H1 (cell line): ENCODE measurements at regions not wholly inside any gene's neighbourhood (a gene's known extent, or its start where the extent isn't known, plus 50 kb on each side); places are given as distances from the start of the nearest gene placed in this dataset.

Source experiments
- BCL11A ChIP-seq, 2 experiments: IDR thresholded peaks; one replicate each; pipeline ENCODE4 v1.6.1; 2011; ENCODE audit warnings: low read depth in 2 of 2, low read length in 2 of 2, mild to moderate bottlenecking in 2 of 2
- CBX8 ChIP-seq: fragments of 300-800, 300-1000 bp; sonication (generic); IDR thresholded peaks from 2 replicates; pipeline ENCODE4 v1.7.1; 2016; ENCODE audit warnings: low read depth, low read length, borderline replicate concordance
- JUN ChIP-seq: IDR thresholded peaks from 2 replicates; pipeline ENCODE4 v1.6.1; 2011; ENCODE audit warnings: low read depth, mild to moderate bottlenecking, improper control_type of control experiment, low read length
- POLR2A ChIP-seq, 2 experiments: IDR thresholded peaks; 1 replicate in 1 of 2; 2 replicates in 1 of 2; pipeline ENCODE4 v1.6.1; 2011; ENCODE audit warnings: low read depth in 2 of 2, low read length in 2 of 2, mild to moderate bottlenecking in 2 of 2; ENCODE audit errors: control extremely low read depth in 1 of 2
- RAD21 ChIP-seq, 2 experiments: IDR thresholded peaks in 1 of 2; conservative IDR thresholded peaks in 1 of 2; 2 replicates each; pipeline ENCODE4 v1.6.1; 2011; ENCODE audit warnings: low read depth in 2 of 2, low read length in 2 of 2, improper control_type of control experiment in 1 of 2, inconsistent platforms in 1 of 2, mild to moderate bottlenecking in 1 of 2, moderate library complexity in 1 of 2
- TBP ChIP-seq: IDR thresholded peaks from 2 replicates; pipeline ENCODE4 v1.6.1; 2011; ENCODE audit warnings: low read depth, low read length, improper control_type of control experiment
- YY1 ChIP-seq: IDR thresholded peaks from 2 replicates; pipeline ENCODE4 v1.6.1; 2011; ENCODE audit warnings: low read depth, mild to moderate bottlenecking, low read length
- TF ChIP-seq, protein P1 (sequence below), 3 experiments: IDR thresholded peaks; 1 replicate in 2 of 3; 2 replicates in 1 of 3; pipeline versions ENCODE4 v1.5.1 to v1.6.1; 2011; ENCODE audit warnings: low read length in 3 of 3, mild to moderate bottlenecking in 3 of 3, inconsistent platforms in 2 of 3, low read depth in 1 of 3, moderate library complexity in 1 of 3; ENCODE audit not compliant: insufficient read depth in 1 of 3; ENCODE audit errors: control extremely low read depth in 1 of 3

- TF ChIP-seq, protein P1, sequence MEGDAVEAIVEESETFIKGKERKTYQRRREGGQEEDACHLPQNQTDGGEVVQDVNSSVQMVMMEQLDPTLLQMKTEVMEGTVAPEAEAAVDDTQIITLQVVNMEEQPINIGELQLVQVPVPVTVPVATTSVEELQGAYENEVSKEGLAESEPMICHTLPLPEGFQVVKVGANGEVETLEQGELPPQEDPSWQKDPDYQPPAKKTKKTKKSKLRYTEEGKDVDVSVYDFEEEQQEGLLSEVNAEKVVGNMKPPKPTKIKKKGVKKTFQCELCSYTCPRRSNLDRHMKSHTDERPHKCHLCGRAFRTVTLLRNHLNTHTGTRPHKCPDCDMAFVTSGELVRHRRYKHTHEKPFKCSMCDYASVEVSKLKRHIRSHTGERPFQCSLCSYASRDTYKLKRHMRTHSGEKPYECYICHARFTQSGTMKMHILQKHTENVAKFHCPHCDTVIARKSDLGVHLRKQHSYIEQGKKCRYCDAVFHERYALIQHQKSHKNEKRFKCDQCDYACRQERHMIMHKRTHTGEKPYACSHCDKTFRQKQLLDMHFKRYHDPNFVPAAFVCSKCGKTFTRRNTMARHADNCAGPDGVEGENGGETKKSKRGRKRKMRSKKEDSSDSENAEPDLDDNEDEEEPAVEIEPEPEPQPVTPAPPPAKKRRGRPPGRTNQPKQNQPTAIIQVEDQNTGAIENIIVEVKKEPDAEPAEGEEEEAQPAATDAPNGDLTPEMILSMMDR (IDR thresholded peaks at IDR 0.05; ENCODE audit: control extremely low read depth in 1 of 3, insufficient read depth in 1 of 3, low read depth in 1 of 3, low read length in 3 of 3) = peak in 2 of 3 experiments; percentile 21 to 33; a peak in 3 of 4 replicates
- TF ChIP-seq POLR2A (IDR thresholded peaks at IDR 0.05; ENCODE audit: control extremely low read depth in 1 of 2, low read depth in 2 of 2, low read length in 2 of 2) (no peak), CBX8 (no peak), RAD21 (IDR thresholded peaks at IDR 0.05 in 1 of 2, conservative IDR thresholded peaks at IDR 0.05 in 1 of 2; ENCODE audit: low read depth in 2 of 2, low read length in 2 of 2) (peak; percentile 58 to 64), BCL11A (IDR thresholded peaks at IDR 0.05; ENCODE audit: low read depth in 2 of 2, low read length in 2 of 2) (no peak), TBP (no peak), JUN (no peak), YY1 (no peak)
These were observed 82.5 kb upstream of the FGF14 start for GRCh38 chr13:102484329-102484728.
